Erythroblast (primary cell): ENCODE measurements at regions not wholly inside any gene's neighbourhood (a gene's known extent, or its start where the extent isn't known, plus 50 kb on each side); places are given as distances from the start of the nearest gene placed in this dataset.

Experiments
- DNase-seq, 2 experiments: peaks; one replicate each; lab custom pipeline; 2025; lab: John Stamatoyannopoulos, UW
- GATA1 ChIP-seq: IDR thresholded peaks from 2 replicates; pipeline ENCODE4 v1.6.1; 2011; ENCODE audit warnings: low read depth, mild to moderate bottlenecking, control low read depth, low read length, moderate library complexity
- POLR2A ChIP-seq: IDR thresholded peaks from 2 replicates; pipeline ENCODE4 v1.6.1; 2011; ENCODE audit warnings: mild to moderate bottlenecking, low read length

DNA sequence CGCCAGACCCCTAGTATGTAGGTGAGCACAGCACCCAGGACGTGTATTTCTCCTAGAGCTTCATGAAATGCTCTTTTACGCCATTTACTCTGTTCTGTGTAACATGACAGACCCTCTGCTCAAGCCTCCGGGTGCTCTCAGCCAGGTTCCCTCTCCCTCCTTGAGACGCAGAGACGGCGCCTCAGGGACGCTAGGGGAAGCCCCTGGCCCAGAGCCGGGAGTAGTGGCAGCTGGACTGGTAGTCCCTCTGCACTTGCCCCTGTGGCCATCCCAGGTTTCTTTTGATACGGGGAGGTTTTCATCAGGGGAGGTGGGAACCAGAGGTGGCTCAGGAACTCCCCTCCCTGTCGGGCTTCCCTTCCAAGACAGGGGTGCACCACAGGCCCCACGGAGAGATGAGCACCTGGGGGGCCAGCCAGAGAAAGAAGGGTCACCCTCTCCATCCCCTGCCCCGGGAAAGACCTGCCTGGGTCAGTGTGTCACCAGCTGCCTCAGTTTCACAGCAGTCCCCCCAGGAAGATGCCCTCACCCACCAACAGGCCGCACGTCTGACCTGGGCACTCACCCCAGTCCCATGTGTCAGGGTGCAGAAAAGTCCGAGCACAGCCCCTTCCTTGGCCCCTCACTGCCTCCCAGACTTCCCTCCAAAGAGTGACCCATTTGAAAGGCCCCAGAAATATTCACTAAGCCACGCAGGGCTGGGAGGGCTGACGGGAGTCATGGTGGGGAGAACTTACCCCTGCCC, 58.1 kb upstream of the AFDN start:
- TF ChIP-seq GATA1 (no peak), POLR2A (no peak)
- DNase-seq = no peak

DNA sequence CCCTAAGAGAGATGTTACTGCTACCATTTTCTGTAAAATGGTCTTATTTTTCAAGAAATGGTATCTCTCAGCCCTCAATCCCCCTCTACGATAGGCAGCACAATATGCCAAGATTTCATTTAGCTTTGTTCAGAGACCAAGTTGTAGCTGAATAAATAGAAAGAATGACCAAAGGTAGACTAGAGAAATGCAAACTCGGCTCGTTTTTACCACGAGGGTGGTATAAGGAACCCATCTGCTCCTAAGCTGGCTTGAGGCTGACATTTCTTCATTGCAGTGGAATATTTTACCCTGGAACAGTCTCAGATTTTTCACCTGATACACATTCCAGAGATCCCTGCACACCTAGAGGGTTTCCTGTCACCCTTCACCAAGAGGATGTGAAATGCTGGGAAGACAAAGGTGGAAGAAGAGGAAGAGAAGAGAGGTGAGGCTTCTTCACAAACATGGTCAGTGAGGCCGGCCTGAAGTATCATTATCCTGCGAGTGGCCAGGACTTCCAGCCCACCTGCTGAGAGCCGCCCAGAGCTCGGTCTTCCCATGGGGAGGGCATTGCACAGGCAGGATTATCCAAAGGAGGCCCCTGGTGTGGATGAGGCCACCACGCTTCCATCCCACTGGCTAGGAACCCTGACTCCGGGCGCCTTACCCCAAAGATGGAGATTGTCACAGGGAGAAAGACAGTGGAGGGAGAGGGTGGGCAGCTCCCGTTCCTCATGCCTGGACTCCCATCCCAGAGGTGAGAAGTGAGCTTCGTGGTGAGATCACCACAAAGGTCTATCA, 57.1 kb upstream of the AFDN start:
- no peak for TF ChIP-seq POLR2A
- no peak for TF ChIP-seq GATA1

DNA sequence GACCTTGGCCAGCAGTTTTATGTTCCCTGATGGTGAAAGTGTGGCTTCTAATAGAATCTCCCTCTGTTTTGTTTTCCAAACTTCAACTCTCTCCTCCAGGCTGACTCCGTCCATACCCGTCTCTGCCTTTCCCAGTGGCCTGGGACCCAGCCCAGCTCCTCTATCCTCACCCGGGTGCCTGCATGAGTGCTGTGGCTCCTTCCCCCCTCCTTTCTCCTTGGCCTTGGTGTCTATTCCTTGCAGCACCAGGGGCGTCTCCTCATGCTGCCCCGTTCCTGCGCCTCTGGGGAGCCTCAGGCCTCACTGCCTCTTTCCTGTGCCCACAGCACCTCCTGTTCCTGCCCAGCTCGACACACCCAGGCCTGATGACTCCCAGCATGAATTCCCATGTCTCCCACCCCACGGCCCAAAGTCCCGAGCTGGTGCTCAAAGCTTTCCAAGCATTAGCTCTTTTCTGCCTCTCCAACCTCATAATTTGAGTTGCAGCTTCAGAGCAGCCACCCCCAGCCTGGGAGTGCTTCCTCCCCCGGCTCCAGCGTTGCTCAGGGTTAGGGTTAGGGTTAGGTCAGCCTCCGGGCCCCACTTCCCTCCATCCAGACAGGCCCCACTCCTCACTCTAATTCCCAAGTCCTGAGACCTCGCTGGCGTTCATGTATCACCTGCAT, 56.3 kb upstream of the AFDN start:
- TF ChIP-seq POLR2A (no peak), GATA1 (no peak)
- no peak for DNase-seq

More for the DNA sequence above, 57.1 kb upstream of the AFDN start:
- no peak for DNase-seq

DNA sequence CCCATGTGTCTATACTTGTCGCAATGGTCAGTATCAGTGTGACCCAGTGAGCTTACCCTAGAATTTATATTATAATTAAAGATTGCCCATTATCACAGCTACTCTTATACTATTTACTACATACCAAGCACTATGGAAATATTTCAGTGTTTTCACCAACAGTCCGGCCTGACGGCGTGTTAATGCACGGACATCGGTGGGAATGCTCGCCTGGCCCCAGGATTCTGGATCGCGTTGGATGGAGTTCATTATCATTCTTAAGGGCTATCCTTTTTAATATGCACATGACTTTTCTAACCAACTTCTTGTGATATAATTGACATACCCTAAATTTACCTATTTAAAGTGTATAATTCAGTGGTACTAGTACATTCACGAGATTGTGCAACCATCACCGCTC, 51.8 kb upstream of the AFDN start:
- TF ChIP-seq POLR2A = no peak
- DNase-seq = no peak

DNA sequence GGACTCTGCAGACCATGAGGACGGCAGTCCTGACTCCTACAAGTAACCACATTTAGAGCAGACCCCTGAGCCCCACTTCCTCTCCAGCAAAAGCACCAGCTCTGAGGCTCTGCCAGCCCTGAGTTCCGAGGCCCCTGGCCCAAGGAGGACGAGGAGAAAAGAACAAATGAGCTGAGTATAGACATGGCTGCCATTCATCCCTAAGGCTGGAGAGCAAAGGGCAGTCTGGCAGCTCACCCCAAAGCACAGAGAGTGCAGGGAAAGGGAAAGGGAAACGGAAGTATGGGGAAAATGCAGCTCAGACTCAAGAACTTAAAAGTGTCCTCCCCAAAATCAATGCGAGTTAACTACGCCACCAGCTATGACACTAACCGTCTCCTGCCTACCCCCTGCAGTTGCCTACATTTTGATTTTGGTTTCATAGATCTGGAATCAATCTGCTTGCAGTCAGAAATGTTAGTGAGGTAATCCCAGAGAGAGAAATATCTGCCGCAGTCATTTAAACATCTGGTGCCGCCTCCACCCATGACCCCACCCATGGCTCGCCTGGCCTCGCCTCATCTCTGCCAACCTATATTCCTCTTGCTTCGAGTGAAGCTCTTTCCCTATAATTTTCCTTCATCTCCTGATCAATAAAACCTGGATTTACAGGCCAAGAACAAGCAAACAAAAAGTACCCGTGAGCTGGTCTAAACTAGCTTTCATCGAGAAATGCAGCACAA, 49.6 kb upstream of the AFDN start:
- TF ChIP-seq GATA1 (no peak), POLR2A (no peak)
- no peak for DNase-seq
